ENCODE measurements at regions not wholly inside any gene's neighbourhood (a gene's known extent, or its start where the extent isn't known, plus 50 kb on each side); places are given as distances from the start of the nearest gene placed in this dataset.

- TF ChIP-seq CTCF (conservative IDR thresholded peaks at IDR 0.05): no peak
- TF ChIP-seq ZFX (IDR thresholded peaks at IDR 0.05): no peak
Measured at GRCh38 chr15:81901319-81901718, 144.5 kb downstream of the MEX3B start.

Measured in C4-2B (cell line).